ENCODE measurements at regions not wholly inside any gene's neighbourhood (a gene's known extent, or its start where the extent isn't known, plus 50 kb on each side); places are given as distances from the start of the nearest gene placed in this dataset.

DNA sequence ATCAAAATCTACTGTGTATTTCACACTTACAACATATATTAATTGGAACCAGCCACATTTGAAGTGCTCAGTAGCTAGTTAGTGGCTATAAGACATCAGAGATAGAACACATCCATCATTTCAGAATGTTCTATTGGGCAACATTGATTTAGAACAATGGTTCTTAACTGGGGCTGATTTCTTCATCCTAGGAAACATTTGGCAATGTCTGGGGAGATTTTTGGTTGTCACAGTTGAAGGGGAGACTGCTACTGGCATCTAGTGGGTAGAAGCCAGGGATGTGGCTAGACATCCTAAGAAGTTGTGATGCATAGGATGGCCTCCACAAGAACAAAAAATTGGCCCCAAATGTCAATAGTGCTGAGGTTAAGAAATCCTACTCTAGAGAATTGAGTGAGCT is 132.5 kb downstream of the OLIG3 start:
- H3K36me3 Mint-ChIP-seq (ENCODE audit: insufficient read depth in 2 of 2): no peaks in the 10 kb centered on the region
- ATAC-seq (replicated peaks in 1 of 2) (no peak), DNase-seq (no peak)
- H3K4me3 Mint-ChIP-seq: no peak overlapping the region
- H3K9me3 Mint-ChIP-seq: no peaks in the 10 kb centered on the region
- no peak overlapping the region for H3K27ac Mint-ChIP-seq
- no peaks in the 10 kb centered on the region for H3K27me3 Mint-ChIP-seq (ENCODE audit: low read depth)
- peaks cover 22% of the 10 kb centered on the region for H3K4me1 Mint-ChIP-seq (ENCODE audit: low read depth)

DNA sequence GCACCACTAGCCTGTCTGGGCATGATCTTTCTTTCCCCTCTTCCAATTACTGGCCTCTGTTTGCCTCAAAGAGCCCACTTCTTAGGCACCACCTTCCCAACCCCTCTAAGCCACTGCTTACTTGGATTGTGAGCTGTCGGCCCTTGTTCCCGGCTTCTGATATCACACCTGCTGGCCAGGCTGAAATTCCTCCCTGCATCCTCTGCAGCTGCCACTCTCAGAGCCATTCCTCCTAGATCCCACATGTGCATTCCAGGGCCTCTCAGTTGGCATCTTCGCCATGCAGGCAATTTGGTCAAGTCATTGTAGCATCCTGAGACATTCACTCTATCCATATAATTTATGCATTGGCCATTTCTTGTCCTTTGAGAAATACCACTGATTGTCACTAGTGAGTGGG is 135.9 kb downstream of the OLIG3 start:
- no peaks in the 10 kb centered on the region for H3K36me3 Mint-ChIP-seq (ENCODE audit: insufficient read depth in 2 of 2)
- peaks cover 18% of the 10 kb centered on the region for H3K4me1 Mint-ChIP-seq (ENCODE audit: low read depth)
- no peaks in the 10 kb centered on the region for H3K27me3 Mint-ChIP-seq (ENCODE audit: low read depth)
- ATAC-seq (replicated peaks in 1 of 2): no peak
- H3K27ac Mint-ChIP-seq: no peak overlapping the region
- no peak for DNase-seq
- no peaks in the 10 kb centered on the region for H3K9me3 Mint-ChIP-seq
- H3K4me3 Mint-ChIP-seq: no peak overlapping the region

DNA sequence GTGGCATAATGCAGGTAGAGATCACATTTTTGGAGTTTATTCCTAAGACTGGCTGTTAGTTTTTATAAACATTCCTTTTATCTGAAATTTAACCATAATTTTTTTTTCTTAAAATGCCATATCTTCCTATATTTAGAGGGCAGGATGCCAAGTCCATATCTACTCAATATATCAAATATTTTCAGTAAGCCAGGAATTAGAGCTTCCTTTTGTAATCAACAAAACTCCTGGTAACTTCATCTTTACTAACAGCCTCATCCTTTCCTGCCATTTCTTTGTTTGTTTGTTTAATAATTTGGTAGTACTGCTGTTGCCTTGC is 136.3 kb downstream of the OLIG3 start:
- Mint-ChIP-seq H3K4me3 (no peak overlapping the region), H3K27me3 (ENCODE audit: low read depth) (no peaks in the 10 kb centered on the region), H3K36me3 (ENCODE audit: insufficient read depth in 2 of 2) (no peaks in the 10 kb centered on the region), H3K9me3 (no peaks in the 10 kb centered on the region), H3K4me1 (ENCODE audit: low read depth) (peaks cover 18% of the 10 kb centered on the region), H3K27ac (no peak overlapping the region)
- DNase-seq: no peak
- no peak for ATAC-seq (replicated peaks in 1 of 2)

DNA sequence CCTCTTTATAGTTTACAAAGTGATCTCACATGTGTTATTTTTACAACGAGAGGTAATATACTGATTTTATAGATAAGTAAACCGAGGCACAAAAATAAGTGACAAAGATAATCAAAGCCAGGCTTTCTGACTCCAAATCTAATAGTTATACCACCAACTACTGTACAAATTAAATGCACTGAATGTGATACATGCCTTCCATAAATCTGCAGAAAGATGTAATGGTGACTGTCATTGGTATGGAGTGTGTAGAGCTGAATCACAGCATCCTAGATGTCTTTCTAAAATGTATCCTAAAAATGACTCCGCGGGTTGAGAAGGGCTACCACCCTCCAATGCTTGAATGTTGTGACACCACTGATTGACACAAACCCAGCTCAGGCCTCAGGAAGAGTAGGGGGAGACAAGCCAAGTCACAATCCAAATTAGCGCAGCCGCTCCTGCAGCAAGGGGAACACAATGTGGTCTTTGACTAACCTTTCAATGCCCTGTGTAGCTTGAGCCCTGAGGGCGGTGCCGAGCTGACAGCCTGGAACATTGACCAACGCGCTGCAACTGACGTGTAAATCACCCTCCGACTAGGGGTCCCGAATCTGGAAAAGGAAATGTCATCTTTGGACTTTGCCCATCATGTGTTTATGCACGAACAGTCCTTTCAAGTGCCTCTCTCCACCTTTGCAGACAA is 136.8 kb downstream of the OLIG3 start:
- H3K27ac Mint-ChIP-seq: no peak overlapping the region
- H3K4me3 Mint-ChIP-seq: no peak overlapping the region
- peaks cover 13% of the 10 kb centered on the region for H3K4me1 Mint-ChIP-seq (ENCODE audit: low read depth)
- H3K27me3 Mint-ChIP-seq (ENCODE audit: low read depth): no peaks in the 10 kb centered on the region
- H3K36me3 Mint-ChIP-seq (ENCODE audit: insufficient read depth in 2 of 2): no peaks in the 10 kb centered on the region
- no peak for ATAC-seq (replicated peaks in 1 of 2)
- H3K9me3 Mint-ChIP-seq: no peaks in the 10 kb centered on the region
- no peak for DNase-seq

DNA sequence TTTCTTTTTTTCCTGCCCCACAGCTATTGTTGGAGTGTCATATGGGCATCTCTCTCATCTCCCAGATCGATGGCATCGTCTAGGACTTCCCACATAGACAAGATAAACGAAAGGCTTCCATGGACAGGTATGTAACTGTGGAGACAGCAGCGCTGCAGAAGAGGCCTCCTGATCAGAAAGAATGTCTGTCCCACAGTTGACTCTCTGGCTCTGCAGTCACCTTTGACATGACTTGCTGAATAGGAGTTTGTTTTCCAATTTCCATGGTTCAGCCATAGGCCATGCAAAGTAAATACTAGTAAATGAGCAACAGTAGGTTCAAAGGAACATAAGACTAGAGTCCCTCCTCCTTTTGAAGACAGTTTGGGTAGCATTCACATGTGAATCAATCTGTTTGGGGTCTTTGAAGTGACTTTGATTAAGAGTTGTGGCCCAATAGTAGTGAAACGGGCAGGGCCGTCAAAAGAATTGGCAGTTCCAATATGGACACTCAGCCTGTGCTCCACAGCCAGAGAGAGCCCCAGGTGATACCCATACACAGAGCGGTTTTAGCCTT is 134.7 kb upstream of the IFNGR1 start:
- ATAC-seq (replicated peaks in 1 of 2): no peak
- H3K9me3 Mint-ChIP-seq: no peaks in the 10 kb centered on the region
- H3K4me3 Mint-ChIP-seq: no peak overlapping the region
- H3K4me1 Mint-ChIP-seq (ENCODE audit: low read depth): peaks cover 11% of the 10 kb centered on the region
- H3K36me3 Mint-ChIP-seq (ENCODE audit: insufficient read depth in 2 of 2): no peaks in the 10 kb centered on the region
- no peak for DNase-seq
- no peaks in the 10 kb centered on the region for H3K27me3 Mint-ChIP-seq (ENCODE audit: low read depth)
- H3K27ac Mint-ChIP-seq: peak overlapping the region; percentile 17

DNA sequence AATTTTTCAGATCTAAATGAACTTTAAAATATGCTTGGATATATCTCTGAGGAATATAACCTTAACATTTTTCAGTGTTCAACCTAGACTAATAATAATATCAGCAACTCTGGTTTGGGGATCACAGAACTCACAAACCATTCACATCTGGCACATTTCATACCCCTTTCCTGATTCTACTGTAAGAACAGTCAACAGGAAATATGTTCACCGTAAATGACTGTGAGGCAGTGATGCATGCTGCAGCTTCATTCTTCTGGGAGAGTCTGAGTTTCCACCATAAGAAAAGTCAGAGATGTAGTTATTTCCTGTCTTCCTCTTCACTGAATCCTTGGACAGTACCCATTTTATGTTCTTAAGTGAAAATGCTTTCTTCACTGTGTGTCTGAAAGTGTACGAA is 134.2 kb upstream of the IFNGR1 start:
- H3K27me3 Mint-ChIP-seq (ENCODE audit: low read depth): no peaks in the 10 kb centered on the region
- no peaks in the 10 kb centered on the region for H3K9me3 Mint-ChIP-seq
- H3K4me3 Mint-ChIP-seq: no peak overlapping the region
- H3K4me1 Mint-ChIP-seq (ENCODE audit: low read depth): peaks cover 11% of the 10 kb centered on the region
- no peak for DNase-seq
- peak; percentile 25 to 72 for ATAC-seq (replicated peaks in 1 of 2)
- no peaks in the 10 kb centered on the region for H3K36me3 Mint-ChIP-seq (ENCODE audit: insufficient read depth in 2 of 2)
- H3K27ac Mint-ChIP-seq: no peak overlapping the region

DNA sequence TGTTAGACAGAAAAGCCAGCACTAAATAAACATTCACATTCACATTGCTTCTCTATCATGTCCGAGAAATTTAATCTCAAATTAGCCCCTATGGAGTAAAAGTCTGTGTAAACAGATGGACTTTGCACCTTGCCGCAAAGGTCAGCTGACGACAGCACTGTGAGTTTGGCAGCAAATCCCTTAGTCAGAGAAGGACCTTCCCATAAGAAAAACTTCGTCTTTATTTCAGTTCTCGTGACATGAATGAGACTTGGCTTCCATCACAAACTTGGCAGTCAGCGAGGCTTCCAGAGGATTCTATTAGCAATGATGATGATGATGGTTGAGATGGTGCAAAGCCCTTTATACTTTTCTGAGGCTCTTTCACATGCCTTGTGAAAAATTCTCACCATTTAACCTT is 133.7 kb upstream of the IFNGR1 start:
- Mint-ChIP-seq H3K27me3 (ENCODE audit: low read depth) (no peaks in the 10 kb centered on the region), H3K4me1 (ENCODE audit: low read depth) (peaks cover 11% of the 10 kb centered on the region), H3K4me3 (no peak overlapping the region), H3K27ac (no peak overlapping the region), H3K9me3 (no peaks in the 10 kb centered on the region), H3K36me3 (ENCODE audit: insufficient read depth in 2 of 2) (no peaks in the 10 kb centered on the region)
- DNase-seq (no peak), ATAC-seq (replicated peaks in 1 of 2) (no peak)

DNA sequence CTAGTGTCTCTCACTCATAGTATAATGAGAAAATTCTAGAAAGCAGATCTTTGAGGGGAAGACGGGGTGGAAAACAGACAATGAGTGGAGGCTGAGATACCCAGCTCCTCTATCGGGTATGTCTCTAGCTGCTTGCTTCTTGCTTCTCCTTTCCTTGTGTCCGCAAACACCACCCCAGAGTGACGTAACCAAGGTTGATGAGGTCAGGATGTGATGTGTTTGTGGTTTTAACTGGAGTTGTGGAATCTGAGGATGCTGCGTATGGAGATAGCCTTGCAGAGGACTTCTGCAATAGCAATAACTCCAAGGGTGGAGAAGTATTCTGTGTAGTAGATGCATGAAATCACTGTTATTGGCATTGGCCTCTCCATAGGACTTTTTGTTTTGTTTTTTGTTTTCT is 132.7 kb upstream of the IFNGR1 start:
- DNase-seq (no peak), ATAC-seq (replicated peaks in 1 of 2) (no peak)
- Mint-ChIP-seq H3K9me3 (no peaks in the 10 kb centered on the region), H3K27ac (no peak overlapping the region), H3K27me3 (ENCODE audit: low read depth) (no peaks in the 10 kb centered on the region), H3K4me3 (no peak overlapping the region), H3K4me1 (ENCODE audit: low read depth) (peaks cover 11% of the 10 kb centered on the region), H3K36me3 (ENCODE audit: insufficient read depth in 2 of 2) (no peaks in the 10 kb centered on the region)

DNA sequence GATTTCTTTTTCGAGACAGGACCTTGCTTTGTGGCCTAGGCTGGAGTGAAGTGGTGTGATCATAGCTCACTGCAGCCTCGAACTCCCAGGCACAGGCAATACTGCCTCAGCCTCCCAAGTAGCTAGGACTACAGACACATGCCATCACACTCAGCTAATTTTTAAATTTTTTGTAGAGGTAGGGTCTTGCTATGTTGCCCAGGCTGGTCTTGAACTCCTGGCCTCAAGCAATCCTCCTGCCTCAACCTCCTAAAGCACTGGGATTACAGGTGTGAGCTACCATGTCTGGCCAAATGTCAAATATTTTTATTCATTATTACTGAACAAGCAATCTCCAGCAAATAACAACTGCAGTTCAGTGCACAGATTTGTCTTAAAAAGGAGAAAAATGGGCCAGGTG is 131.7 kb upstream of the IFNGR1 start:
- H3K4me1 Mint-ChIP-seq (ENCODE audit: low read depth): peaks cover 11% of the 10 kb centered on the region
- no peak overlapping the region for H3K27ac Mint-ChIP-seq
- H3K4me3 Mint-ChIP-seq: no peak overlapping the region
- no peaks in the 10 kb centered on the region for H3K9me3 Mint-ChIP-seq
- H3K27me3 Mint-ChIP-seq (ENCODE audit: low read depth): no peaks in the 10 kb centered on the region
- no peaks in the 10 kb centered on the region for H3K36me3 Mint-ChIP-seq (ENCODE audit: insufficient read depth in 2 of 2)
- no peak for DNase-seq
- no peak for ATAC-seq (replicated peaks in 1 of 2)

DNA sequence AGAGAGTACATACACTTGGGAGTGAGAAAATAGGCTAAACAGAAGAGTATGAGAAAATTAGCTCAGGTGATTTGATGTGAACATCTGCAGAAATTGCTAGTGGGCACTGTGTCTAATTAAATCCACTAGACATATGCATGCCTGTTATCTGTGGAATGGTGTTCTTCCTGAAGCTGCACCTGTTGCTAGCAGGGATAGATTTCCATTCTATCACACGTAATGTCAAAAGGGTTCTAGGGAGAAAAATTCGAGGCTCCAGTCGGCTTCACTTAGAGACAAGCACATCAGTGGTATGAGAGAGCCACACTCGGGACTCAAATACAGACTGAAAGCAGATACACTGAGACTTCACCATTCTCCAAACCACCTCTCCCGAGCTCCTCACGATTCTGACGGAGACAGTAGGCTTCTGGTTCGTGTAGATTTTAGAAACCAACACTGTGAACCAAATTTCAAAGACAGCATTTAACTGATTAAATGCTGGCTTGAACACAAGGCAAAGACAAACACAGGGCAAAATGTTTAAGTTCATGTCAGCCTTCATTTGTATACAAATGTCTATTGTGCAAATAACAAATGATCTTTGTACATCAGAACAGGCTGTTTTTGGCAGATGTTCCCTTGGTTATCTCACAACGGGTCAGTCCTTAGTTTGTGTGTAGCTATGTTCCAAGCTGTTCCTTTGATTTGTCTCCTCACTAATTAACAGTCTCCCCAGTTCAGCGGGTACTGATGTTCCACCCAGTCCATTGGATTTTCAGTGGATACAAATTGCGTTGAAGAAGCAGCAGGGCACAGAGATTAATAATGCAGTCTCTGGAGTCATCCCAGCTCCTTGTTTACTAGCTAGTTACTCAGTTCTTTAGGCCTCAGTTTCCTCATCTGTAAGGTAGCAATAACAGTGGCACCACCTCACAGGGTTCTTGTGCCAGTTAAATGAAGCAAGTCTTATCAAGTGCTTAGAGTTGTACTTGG is 131.0 kb upstream of the IFNGR1 start:
- Mint-ChIP-seq H3K36me3 (ENCODE audit: insufficient read depth in 2 of 2) (no peaks in the 10 kb centered on the region), H3K4me3 (no peak overlapping the region), H3K27me3 (ENCODE audit: low read depth) (no peaks in the 10 kb centered on the region), H3K4me1 (ENCODE audit: low read depth) (peaks cover 11% of the 10 kb centered on the region), H3K27ac (no peak overlapping the region), H3K9me3 (no peaks in the 10 kb centered on the region)
- DNase-seq (no peak), ATAC-seq (replicated peaks in 1 of 2) (no peak)

DNA sequence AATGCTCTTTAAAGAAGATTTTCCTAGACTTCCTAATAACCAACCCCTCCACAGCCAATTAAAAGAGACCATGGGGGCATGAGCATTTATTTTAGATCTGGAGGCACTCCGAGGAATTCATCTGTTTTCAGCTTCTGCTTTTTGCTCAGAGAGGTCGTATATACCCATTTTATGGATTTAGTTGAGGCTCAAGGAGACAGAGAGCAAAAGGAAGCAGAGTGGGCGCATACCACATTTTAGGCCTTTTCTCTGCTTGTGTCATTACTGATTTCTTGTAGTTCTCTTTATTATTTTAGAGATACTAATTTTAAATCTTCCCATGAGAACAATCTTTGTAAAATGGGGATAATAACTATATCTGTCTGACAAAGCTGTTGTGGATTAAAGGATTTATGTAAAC is 129.6 kb upstream of the IFNGR1 start:
- ATAC-seq (replicated peaks in 1 of 2) (no peak), DNase-seq (no peak)
- Mint-ChIP-seq H3K4me1 (ENCODE audit: low read depth) (peaks cover 9% of the 10 kb centered on the region), H3K27me3 (ENCODE audit: low read depth) (no peaks in the 10 kb centered on the region), H3K9me3 (no peaks in the 10 kb centered on the region), H3K4me3 (no peak overlapping the region), H3K27ac (no peak overlapping the region), H3K36me3 (ENCODE audit: insufficient read depth in 2 of 2) (no peaks in the 10 kb centered on the region)

DNA sequence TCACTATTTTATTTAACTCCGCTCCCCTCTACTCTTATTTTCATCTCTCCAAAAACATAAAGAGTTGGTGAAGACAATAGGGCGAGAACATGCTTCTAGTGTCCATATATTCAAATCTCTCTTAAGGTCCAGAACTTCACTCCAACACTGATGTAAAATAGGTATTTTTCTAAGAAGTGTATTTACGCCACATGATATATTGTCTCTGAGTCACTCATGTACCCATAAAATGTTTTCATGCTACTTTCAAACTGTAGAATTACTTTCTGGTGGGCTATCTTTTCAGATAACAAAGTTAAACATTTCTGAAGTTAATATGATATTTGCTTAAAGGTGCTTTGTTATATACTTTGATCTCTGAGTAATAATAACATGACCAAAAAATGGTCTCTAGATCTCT is 124.1 kb upstream of the IFNGR1 start:
- Mint-ChIP-seq H3K36me3 (ENCODE audit: insufficient read depth in 2 of 2) (no peaks in the 10 kb centered on the region), H3K4me3 (peak overlapping the region; percentile 83 to 84), H3K4me1 (ENCODE audit: low read depth) (peaks cover 20% of the 10 kb centered on the region), H3K27me3 (ENCODE audit: low read depth) (no peaks in the 10 kb centered on the region), H3K27ac (peak overlapping the region; percentile 86), H3K9me3 (no peaks in the 10 kb centered on the region)
- ATAC-seq (replicated peaks in 1 of 2) (no peak), DNase-seq (no peak)

DNA sequence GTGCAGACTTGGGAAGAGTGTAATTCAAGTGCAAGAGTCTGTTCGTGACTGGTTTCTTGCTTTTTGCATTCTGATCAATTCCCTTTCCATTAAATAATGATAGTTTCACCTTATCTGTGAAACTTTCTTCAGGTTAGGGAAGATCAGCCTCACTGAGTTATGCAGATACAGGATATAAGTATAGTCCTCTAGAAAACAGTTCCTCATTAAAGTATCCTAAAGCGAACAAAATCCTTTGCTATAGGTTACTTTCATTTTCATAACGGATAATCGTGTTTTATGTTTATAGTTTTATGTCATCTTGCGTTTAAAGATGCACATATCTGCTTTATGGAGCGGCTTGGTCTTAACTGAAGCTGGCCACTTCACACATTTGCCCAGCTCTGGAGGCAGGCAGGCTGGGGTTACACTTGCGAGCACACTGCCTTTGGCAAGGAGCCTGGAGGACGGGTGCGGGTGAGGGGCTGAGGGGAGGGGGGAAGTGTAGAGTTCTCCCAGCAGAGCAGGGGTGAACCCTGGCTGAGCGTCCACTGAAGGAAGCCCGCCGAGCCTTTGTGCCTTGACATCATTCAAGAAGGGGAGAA is 123.5 kb upstream of the IFNGR1 start:
- Mint-ChIP-seq H3K4me3 (peak overlapping the region; percentile 83 to 84), H3K27ac (peak overlapping the region; percentile 63), H3K27me3 (ENCODE audit: low read depth) (no peaks in the 10 kb centered on the region), H3K9me3 (no peaks in the 10 kb centered on the region), H3K4me1 (ENCODE audit: low read depth) (peaks cover 20% of the 10 kb centered on the region), H3K36me3 (ENCODE audit: insufficient read depth in 2 of 2) (no peaks in the 10 kb centered on the region)
- peak in 1 of 2 donors; percentile 10 for DNase-seq
- ATAC-seq (replicated peaks in 1 of 2): peak in 1 of 2 donors; percentile 35

All from activated T-cell treated with anti-CD3 and anti-CD28 coated beads, Interleukin-2, amount 50 U/mL, for 72 hours (primary cell).